ENCODE measurements at regions not wholly inside any gene's neighbourhood (a gene's known extent, or its start where the extent isn't known, plus 50 kb on each side); places are given as distances from the start of the nearest gene placed in this dataset.

DNA sequence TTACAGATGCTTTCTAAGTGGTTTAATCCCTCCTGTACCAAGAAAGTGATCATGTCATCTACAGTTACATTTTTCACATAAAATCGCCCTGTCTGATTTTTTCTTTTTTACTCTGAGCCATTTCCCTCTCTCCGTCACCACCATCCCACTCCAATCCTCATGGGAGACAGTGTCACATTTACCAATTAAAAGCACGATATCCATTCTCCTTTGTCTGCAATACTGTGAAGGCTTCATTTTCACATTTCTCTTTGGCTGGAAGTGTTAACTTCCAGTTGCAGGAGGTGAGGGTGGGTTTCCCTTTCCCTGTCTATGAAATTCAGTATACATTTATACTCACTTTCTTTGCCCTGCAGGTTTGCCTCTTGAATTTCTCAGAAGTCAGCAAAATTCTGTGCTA is 372.7 kb upstream of the CNR1 start:
- TF ChIP-seq EZH2 (IDR thresholded peaks at IDR 0.05; ENCODE audit: insufficient read depth, poor library complexity, severe bottlenecking) (no peak), EZH2phosphoT487 (IDR thresholded peaks at IDR 0.05; ENCODE audit: insufficient read depth, low read depth) (no peak)
